HG03432 (cell line): ENCODE measurements at regions not wholly inside any gene's neighbourhood (a gene's known extent, or its start where the extent isn't known, plus 50 kb on each side); places are given as distances from the start of the nearest gene placed in this dataset.

Experiments used
- ATAC-seq: cut with Tn5 transposase; IDR thresholded peaks from one replicate; pipeline ENCODE4 v1.9.1; 2021; ENCODE audit warnings: mild to moderate bottlenecking, moderate library complexity; ENCODE audit not compliant: unreplicated experiment

GRCh38 chr14:31964490-31964889, 112.6 kb upstream of the ARHGAP5 start:
- no peak for ATAC-seq

GRCh38 chr14:31965071-31965734, 111.9 kb upstream of the ARHGAP5 start:
- ATAC-seq: no peak

DNA sequence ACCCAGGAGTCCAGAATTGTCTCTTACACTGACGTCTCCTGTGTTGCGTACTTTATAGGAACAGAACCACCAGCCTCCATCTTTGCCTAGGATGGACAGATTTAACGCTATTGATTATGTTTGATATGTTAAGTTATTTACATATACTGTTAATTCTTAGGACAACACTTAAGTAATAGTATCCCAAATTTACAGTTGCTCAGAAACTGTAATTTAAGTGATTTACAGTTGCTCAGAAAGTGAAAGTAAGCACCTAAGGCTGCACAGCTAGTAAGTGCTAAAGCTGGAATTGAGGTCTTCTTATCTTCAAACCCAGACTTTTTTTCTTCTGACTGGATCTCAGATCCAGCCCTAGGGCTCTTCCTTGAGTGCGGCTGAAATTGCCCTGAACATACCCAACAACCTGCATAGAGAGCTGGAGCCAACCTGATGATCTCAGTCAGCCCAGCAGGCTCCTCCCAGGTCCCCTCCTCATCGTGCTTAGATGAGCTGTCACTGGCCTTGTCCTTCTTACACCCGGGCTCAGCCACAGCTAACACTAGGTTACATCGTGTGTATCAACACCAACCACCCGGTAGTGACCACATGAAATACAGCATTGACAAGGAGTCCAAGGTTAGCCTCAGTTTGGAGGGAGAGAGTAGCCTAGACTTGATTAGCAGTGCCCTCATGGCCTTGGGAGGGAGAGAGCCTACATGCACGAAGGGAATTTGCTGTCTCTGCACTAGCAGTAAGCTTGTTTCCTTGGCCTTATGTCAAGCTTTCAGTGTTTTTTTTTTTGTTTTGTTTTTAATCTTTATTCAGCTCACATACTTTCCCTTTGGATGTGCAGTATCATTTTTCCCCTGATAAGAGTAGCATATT, 111.1 kb upstream of the ARHGAP5 start:
- no peak for ATAC-seq

DNA sequence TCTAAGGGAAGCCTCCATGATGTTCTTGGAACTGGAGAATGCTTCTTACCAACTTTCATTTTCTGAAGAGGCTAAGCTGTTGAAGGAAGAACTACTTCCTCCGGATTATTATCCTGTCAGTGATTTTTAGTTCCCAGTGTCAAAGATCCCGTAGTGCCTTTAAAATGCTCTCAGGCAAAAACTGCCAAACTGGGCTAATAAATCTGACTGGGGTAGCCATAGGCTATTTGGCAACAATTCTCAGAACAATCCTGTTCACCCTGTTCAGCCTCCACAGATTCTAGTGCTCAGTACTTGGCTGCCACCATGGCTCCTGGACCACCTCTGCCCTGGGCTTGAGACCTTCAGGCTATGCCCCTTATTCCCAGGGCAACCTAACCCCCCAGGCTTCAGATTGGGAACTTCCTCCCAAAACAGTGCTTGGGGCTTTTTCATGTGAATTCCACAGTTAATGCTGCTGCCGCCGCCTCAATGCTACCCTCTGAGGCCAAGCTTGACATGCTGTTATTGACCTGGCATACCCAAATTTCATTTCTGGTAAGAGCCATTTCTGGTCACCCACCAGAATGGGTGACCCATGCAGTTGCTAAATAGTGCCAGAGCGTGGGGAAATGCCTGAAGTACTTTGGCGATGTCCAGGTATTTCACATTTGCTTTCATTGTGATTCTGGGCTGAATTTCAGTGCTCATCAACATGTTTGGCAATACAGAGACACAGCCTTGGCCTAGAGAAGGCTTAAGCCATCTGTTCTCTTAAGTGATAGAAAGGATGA, 110.0 kb upstream of the ARHGAP5 start:
- no peak for ATAC-seq

GRCh38 chr14:31967669-31967975, 109.5 kb upstream of the ARHGAP5 start:
- ATAC-seq: no peak

DNA sequence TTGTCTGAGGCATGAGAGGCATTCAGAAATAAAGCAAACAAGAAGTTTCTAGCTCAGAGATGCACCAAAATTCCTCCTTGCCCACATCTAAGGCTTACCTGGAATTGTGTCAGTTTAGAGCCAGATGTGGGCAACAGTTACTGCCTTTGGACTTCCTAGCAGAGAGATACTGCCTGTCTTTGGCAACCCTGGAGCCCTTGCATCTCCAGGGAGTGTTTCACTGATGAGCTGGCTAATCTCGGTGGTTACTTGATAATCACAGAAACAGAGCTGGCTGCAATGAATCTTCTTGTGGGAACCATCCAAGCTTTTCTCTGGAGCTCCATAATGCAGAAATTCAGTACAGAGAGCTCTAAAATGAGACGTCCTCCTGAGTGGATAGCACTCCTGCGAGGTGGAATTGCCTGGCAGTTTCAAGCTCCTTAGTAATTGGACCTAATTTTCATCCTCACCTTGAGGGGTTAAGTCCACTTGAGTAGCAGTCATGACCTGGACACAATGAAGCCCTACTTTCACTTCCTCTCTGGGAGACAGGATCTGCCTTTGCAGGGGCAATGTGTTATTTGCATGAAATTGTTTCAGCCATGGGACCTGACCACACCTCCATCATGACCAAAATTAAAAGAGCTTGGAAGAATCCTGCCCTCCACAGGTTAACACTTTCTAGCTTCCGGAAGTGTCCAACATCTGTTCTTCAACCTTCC, 108.8 kb upstream of the ARHGAP5 start:
- no peak for ATAC-seq

GRCh38 chr14:31968956-31969698, 108.0 kb upstream of the ARHGAP5 start:
- ATAC-seq: no peak

GRCh38 chr14:31969699-31970240, 107.3 kb upstream of the ARHGAP5 start:
- no peak for ATAC-seq

- no peak for ATAC-seq
Observed at GRCh38 chr14:31970744-31971143, 106.4 kb upstream of the ARHGAP5 start.

DNA sequence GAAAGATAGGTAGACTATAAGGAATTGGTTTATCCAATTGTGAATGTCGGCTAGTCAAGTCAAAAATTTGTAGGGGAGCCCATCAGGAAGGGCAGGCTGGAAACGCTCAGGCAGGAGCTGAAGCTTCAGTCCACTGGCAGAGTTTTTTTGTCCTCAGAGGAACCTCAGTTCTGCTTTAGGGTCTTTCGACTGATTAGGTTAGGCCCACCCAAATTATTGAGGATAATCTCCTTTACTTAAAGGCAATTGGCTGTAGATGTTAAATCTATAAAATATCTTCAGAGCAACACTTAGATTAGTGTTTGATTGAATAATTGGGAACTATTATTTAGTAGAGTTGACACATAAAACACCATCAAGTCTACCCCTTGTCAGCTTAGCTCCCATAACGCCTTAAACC, 105.5 kb upstream of the ARHGAP5 start:
- no peak for ATAC-seq

- ATAC-seq: no peak
Observed at GRCh38 chr14:31977001-31977556, 100.0 kb upstream of the ARHGAP5 start.

DNA sequence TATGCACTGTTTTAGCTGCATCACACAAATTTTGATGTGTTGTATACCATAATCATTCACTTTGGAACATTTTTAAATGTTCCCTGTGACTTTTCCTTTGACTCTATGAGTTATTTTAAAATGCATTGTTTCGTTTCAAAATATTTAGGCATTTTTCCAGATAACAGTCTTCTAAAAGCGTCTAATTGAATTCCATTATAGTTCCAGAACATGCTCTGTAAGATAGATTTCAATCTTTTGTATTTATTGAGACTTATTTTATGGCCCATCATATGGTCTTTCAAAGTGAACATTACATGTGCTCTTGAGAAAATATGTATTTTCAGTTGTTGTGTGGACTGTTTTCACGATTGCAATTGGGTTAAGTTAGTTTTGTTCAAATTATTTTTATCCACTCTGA, 98.7 kb upstream of the ARHGAP5 start:
- ATAC-seq: no peak

GRCh38 chr14:31982642-31983041, 94.5 kb upstream of the ARHGAP5 start:
- no peak for ATAC-seq

GRCh38 chr14:31986405-31986804, 90.7 kb upstream of the ARHGAP5 start:
- ATAC-seq: no peak

DNA sequence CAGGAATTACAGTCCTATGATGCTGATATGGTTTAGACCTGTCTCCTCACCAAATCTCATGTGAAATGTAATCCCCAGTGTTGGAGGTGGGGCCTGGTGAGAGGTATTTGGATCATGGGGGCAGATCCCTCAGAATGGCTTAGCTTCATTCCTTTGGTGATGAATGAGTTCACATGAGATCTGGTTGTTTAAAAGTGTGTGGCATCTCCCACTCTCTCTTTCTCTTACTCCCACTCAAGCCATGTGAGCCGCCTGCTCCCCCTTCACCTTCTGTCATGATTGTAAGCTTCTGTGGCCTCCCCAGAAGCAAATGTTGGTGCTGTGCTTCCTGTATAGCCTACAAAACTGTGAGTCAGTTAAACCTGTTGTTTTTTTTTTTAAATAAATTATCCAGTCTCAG, 89.4 kb upstream of the ARHGAP5 start:
- ATAC-seq: no peak

GRCh38 chr14:31988244-31988643, 88.9 kb upstream of the ARHGAP5 start:
- no peak for ATAC-seq

DNA sequence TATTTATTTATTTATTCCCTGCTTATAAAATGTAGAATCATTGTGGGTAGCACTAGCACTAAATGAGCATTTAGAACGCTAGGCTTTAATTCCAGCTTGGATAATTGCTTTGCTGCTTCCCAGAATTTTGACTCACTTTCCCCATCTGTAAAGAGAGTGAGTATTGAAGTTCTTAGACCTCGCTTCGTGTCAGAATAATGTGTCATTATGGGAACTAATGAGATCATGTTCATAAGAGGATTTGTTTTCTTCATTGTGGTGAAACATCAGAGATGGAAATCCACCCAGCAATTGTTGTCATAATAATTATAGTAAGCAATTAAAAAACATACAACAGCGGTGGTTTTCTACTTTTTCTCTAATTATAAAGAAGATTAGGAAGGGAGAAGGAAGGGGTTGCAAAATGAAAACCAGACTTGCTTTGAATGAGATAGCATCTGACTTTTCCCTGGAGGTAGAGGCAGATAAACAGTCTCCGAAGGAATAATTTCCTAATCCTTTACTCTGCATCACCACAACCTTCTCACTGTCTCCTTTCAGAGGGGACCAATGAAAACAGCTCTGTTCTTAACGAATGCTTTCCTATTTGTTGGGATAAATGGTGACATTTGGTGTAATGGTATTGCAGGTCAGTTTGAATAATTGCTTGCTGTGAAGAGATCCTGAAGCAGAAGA, 86.8 kb upstream of the ARHGAP5 start:
- no peak for ATAC-seq

GRCh38 chr14:31990926-31991572, 86.1 kb upstream of the ARHGAP5 start:
- ATAC-seq: no peak

DNA sequence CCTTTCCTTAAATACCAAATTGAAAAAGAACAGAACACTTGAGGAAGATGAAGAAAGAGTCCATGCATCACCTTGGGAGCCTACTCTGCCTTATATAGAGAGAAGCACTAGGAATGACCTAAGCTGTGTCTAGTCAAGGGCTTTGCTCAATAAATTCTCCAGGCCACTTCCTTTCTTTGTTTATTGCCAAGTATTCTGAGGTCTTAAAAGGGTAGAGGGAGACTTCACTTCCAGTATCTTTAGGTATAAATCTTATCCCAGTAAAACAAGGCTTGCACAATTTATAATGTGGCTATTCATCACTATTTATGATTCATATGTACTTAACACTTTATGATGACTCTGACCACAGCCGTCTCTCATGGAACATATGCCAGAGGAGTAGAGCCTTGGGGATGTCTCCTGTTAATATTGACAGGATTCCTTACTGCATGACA, 85.1 kb upstream of the ARHGAP5 start:
- no peak for ATAC-seq
